ENCODE measurements at regions not wholly inside any gene's neighbourhood (a gene's known extent, or its start where the extent isn't known, plus 50 kb on each side); places are given as distances from the start of the nearest gene placed in this dataset.
"Not testable (repeated sequence)": the region's sequence is repeated elsewhere in the genome, so short reads cannot be mapped to it uniquely, and the experiment has no call there.

DNA sequence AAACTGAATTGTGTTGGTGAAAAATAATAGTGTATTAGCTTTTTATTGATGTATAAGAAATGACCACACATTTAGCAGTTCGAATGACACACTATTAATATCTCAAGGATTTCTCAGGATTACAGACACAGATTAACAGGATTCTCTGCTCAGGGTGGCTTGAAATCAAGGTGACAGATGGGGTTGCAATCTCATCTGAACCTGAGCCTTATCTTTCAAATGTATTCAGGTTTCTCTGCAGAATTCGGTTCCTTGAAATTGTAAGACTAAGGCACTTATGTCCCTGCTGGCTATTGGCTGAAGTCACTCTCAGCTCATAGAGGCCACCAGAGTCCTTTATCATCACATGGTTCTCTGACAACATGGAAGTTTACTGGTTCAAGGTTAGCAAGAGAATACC is 1780.1 kb downstream of the ARAP2 start:
- Mint-ChIP-seq H3K27me3 (no peaks in the 10 kb centered on the region), H3K36me3 (ENCODE audit: low read depth) (no peaks in the 10 kb centered on the region), H3K4me1 (no peaks in the 10 kb centered on the region), H3K27ac (no peak overlapping the region), H3K4me3 (no peak overlapping the region)
- no peaks in the 10 kb centered on the region for H3K9me3 ChIP-seq (ENCODE audit: control insufficient read depth, low read length, poor library complexity, severe bottlenecking)
- DNase-seq (no peak), ATAC-seq (no peak)

DNA sequence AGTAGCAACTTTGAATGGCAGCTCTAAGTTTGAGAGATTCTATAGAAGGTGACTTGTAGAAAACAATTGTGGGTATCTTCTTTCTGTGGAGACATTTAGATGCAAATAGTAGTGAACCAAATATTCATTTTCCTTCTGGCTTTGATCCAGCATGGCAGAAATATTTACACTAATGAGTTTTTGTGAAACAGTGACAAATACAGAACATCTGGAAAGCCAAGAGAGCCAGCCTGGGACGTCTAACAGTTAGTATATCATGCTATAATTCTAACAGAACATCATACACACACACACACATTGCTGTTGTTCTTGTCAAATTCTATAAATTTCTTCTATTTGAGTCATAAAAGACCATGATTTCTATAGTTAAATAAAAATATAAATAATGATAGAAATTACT is 1777.9 kb downstream of the ARAP2 start:
- Mint-ChIP-seq H3K4me1 (no peaks in the 10 kb centered on the region), H3K4me3 (no peak overlapping the region), H3K27ac (no peak overlapping the region), H3K27me3 (no peaks in the 10 kb centered on the region), H3K36me3 (ENCODE audit: low read depth) (no peaks in the 10 kb centered on the region)
- no peak for ATAC-seq
- DNase-seq: no peak
- H3K9me3 ChIP-seq (ENCODE audit: control insufficient read depth, low read length, poor library complexity, severe bottlenecking): no peaks in the 10 kb centered on the region

DNA sequence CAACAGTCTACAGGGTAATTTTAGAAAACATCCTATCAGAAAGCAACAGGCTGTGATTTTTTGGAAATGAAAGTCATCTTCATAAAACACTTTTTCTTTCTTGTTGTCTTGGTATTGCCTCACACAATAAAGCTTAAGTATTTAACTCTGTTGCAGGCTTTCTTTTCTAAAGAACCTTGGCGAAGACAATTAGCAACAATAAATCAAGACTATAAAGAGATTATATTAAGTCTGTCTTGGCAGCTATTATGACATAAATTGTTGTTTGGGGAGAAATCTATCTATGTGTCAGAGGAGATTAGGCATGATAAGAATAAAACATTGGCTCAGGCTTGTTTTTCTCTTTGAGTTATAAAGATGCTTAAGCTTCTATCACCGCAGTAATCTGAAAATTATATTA is 1774.8 kb downstream of the ARAP2 start:
- Mint-ChIP-seq H3K4me3 (no peak overlapping the region), H3K27ac (no peak overlapping the region), H3K4me1 (no peaks in the 10 kb centered on the region), H3K27me3 (no peaks in the 10 kb centered on the region), H3K36me3 (ENCODE audit: low read depth) (no peaks in the 10 kb centered on the region)
- DNase-seq (no peak), ATAC-seq (no peak)
- no peaks in the 10 kb centered on the region for H3K9me3 ChIP-seq (ENCODE audit: control insufficient read depth, low read length, poor library complexity, severe bottlenecking)

DNA sequence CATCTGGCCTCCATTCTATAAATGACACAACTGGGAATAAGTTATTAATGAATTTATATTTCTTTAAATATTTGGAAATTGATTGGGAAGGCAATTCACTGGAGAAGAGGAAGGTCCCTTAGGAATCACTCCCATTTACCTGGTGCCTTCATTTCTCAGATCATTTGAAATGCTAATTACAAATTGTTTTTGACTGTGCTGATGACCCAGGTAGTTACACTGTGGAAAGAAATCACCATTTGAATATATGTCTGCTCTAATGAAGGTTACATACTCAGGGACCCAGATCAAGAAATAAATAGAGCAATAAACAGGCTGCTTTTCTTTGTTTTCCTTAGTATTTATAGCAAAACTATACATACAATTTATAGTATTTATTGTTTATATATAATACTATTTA is 1759.1 kb downstream of the ARAP2 start:
- no peak for DNase-seq
- H3K36me3 Mint-ChIP-seq (ENCODE audit: low read depth): no peaks in the 10 kb centered on the region
- no peak for ATAC-seq
- H3K27me3 Mint-ChIP-seq: no peaks in the 10 kb centered on the region
- H3K27ac Mint-ChIP-seq: no peak overlapping the region
- H3K4me3 Mint-ChIP-seq: no peak overlapping the region
- no peaks in the 10 kb centered on the region for H3K9me3 ChIP-seq (ENCODE audit: control insufficient read depth, low read length, poor library complexity, severe bottlenecking)
- no peaks in the 10 kb centered on the region for H3K4me1 Mint-ChIP-seq

DNA sequence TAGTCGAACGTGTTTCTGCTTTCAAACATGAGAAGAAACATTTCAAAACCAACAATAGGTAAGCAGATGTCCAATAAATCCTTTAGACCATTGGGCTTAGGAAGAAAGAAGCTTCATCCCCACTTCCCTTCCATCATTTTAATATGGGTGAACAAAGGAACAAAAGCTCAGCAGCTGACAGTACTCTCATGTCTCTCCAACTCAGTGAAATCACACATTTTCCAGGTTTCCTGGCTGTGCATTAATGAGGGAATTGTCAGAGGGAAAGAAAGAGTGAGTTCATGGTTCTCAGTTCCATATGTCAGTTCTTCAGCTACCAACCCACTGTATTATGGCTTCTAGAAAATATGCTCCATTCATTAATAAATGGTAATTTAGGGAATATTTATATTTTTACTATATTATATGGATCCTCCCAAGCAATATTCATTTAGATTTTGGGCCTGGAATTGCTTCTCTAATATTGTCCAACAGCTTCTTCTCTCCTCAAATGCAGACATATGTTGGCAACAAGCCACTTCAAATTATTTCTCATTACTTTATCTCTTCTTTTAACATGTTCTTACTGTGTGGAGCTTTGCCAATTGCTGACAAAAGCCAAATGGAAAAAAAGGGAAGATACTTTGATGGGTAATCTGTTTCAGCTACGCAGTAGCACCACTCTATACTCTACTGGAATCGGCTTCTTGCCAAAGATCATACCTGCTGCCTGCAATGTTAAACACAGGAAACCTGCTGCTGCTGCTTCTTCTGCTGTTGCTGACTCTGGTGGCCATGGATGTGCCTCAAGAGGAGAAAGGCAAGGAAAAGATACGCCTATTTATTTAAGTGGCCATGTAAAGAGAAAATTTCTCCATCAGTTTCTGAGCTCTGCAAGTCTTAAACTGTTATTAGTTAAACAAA is 1757.6 kb downstream of the ARAP2 start:
- Mint-ChIP-seq H3K4me3 (no peak overlapping the region), H3K4me1 (no peaks in the 10 kb centered on the region), H3K27me3 (no peaks in the 10 kb centered on the region), H3K36me3 (ENCODE audit: low read depth) (no peaks in the 10 kb centered on the region), H3K27ac (no peak overlapping the region)
- ATAC-seq (no peak), DNase-seq (no peak)
- H3K9me3 ChIP-seq (ENCODE audit: control insufficient read depth, low read length, poor library complexity, severe bottlenecking): no peaks in the 10 kb centered on the region

DNA sequence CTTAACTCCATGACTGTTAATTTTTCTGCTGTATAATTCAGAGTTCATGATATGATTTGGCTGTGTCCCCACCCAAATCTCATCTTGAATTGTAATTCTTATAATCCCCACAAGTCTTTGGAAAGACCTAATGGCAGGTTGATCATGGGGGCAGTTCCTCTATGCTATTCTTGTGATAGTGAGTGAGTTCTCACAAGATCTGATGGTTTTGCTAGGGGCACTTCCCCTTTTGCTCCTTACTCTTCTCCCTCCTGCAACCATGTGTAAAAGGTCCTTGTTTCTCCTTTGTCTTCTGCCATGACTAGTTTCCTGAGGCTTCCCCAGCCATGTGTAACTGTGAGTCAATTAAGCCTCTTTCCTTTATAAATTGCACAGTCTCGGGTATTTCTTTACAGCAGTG is 1751.9 kb downstream of the ARAP2 start:
- H3K27ac Mint-ChIP-seq: no peak overlapping the region
- H3K4me3 Mint-ChIP-seq: no peak overlapping the region
- no peaks in the 10 kb centered on the region for H3K4me1 Mint-ChIP-seq
- H3K27me3 Mint-ChIP-seq: no peaks in the 10 kb centered on the region
- no peak for DNase-seq
- H3K9me3 ChIP-seq (ENCODE audit: control insufficient read depth, low read length, poor library complexity, severe bottlenecking): no peaks in the 10 kb centered on the region
- ATAC-seq: no peak
- H3K36me3 Mint-ChIP-seq (ENCODE audit: low read depth): no peaks in the 10 kb centered on the region

DNA sequence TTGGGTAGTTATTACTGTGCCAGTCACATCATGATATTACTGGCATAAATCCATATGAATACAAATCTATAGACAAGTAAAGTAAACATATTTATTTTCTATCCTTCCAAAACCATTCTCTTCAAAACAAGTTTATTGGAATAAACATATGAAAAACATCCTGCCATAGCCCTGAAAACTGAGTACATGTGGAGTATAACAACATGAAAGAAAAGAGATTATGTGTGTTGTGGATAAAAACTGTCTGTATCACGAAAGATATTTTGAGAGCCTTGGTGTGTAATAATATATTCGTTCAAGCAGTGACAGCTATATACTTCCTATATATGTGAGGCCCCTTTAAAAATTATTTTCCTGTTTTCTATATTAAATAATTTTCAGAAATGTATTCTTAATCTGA is 1742.2 kb downstream of the ARAP2 start:
- H3K36me3 Mint-ChIP-seq (ENCODE audit: low read depth): no peaks in the 10 kb centered on the region
- no peaks in the 10 kb centered on the region for H3K27me3 Mint-ChIP-seq
- no peak overlapping the region for H3K4me3 Mint-ChIP-seq
- H3K27ac Mint-ChIP-seq: no peak overlapping the region
- H3K4me1 Mint-ChIP-seq: no peaks in the 10 kb centered on the region
- H3K9me3 ChIP-seq (ENCODE audit: control insufficient read depth, low read length, poor library complexity, severe bottlenecking): no peaks in the 10 kb centered on the region
- no peak for ATAC-seq
- DNase-seq: no peak

DNA sequence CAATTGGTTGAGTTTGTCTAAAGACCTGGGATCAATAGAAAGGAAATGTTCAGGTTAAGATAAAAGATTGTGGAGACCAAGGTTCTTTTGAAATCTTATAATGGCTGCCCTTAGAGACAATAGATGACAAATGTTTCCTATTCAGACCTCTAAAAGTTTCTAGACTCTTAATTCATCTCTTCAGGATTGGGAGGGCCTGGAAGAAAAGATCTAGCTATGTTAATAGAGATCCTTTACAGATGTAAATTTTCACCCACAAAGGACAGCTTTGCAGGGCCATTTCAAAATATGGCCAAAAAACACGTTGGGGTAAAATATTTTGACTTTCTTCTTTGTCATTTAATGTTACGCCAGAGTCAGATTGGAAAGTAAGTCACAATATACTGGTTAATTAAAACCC is 1739.6 kb downstream of the ARAP2 start:
- not testable (repeated sequence) for H3K9me3 ChIP-seq (ENCODE audit: control insufficient read depth, low read length, poor library complexity, severe bottlenecking); ATAC-seq; H3K27ac Mint-ChIP-seq; DNase-seq; H3K36me3 Mint-ChIP-seq (ENCODE audit: low read depth); H3K4me3 Mint-ChIP-seq; H3K4me1 Mint-ChIP-seq; H3K27me3 Mint-ChIP-seq

DNA sequence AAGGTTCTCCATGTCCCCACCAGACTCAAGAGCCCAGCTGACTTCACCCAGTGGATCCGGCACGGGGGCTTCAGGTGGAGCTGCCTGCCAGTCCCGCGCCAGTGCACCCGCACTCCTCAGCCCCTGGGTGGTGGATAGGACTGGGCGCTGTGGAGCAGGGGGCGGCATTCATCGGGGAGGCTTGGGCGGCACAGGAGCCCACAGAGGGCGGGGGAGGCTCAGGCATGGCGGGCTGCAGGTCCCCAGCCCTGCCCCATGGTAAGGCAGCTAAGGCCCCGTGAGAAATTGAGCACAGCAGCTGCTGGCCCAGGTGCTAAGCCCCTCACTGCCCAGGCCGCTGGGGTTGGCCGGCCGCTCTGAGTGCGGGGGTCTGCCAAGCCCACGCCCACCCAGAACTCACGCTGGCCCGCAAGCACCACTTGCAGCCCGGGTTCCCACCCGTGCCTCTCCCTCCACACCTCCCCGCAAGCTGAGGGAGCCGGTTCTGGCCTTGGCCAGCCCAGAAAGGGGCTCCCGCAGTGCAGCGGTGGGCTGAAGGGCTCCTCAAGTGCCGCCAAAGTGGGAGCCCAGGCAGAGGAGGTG is 1737.7 kb downstream of the ARAP2 start:
- H3K4me3 Mint-ChIP-seq; ATAC-seq; DNase-seq; H3K9me3 ChIP-seq (ENCODE audit: control insufficient read depth, low read length, poor library complexity, severe bottlenecking); H3K4me1 Mint-ChIP-seq; H3K27me3 Mint-ChIP-seq; H3K27ac Mint-ChIP-seq; H3K36me3 Mint-ChIP-seq (ENCODE audit: low read depth): not testable (repeated sequence)

DNA sequence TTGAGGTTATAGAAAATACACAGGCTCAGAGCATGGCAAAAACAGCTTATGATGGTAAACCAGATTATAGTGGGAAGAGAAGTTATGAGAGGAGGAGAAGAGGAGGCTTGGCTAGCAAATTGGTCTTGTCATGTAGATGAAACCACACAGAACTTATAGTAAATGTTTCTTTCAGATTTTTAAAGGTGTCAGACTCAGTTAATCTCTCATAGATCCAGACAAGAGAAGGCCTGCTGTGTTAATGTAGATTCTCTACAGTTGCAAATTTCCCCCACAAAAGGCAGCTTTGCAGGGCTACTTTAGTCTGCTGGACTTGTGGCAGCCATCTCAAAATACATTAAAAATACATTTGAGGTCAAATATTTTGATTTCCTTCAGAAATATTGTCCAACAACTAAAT is 1731.7 kb downstream of the ARAP2 start:
- Mint-ChIP-seq H3K4me1 (no peaks in the 10 kb centered on the region), H3K27ac (no peak overlapping the region), H3K27me3 (no peaks in the 10 kb centered on the region), H3K36me3 (ENCODE audit: low read depth) (no peaks in the 10 kb centered on the region), H3K4me3 (no peak overlapping the region)
- no peaks in the 10 kb centered on the region for H3K9me3 ChIP-seq (ENCODE audit: control insufficient read depth, low read length, poor library complexity, severe bottlenecking)
- no peak for ATAC-seq
- no peak for DNase-seq

DNA sequence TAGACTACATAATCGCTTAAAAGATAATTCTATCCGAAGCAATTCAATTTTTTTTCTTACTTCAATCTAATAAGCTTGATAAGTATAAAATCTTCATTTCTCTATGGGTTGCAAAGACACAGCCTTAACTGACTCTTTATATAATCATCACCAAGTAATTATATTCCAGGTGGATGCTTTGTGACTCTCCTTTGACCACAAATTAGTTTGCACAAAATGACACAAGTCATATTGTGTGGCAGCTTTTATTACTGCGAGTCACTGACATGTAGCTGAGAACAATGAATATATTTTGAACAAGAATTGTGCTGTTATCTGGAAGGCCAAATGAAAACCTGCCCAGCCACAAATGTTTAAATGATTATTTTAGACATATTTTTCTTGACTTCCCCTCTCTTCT is 1727.8 kb downstream of the ARAP2 start:
- H3K4me1 Mint-ChIP-seq: no peaks in the 10 kb centered on the region
- no peaks in the 10 kb centered on the region for H3K36me3 Mint-ChIP-seq (ENCODE audit: low read depth)
- H3K27me3 Mint-ChIP-seq: no peaks in the 10 kb centered on the region
- H3K27ac Mint-ChIP-seq: no peak overlapping the region
- H3K4me3 Mint-ChIP-seq: no peak overlapping the region
- DNase-seq (no peak), ATAC-seq (no peak)
- no peaks in the 10 kb centered on the region for H3K9me3 ChIP-seq (ENCODE audit: control insufficient read depth, low read length, poor library complexity, severe bottlenecking)

DNA sequence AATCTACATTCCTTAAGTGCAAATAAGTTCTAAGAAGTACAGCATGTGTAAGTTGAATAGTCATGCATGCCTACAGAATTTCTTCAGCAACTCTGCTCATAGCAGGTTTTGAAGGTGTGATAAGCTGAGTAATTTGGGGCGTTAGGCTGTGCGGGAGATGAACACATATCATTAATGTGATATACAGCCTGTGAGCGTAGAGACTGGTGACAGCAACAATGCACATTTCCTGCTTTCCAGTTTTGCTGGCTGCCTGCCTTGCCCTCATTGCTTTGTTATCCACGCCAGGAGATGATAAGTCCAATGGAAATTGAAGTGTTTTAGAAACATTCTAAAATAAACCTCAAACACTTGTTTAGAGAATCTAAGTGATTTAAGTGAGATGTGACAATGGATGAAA is 1709.4 kb downstream of the ARAP2 start:
- Mint-ChIP-seq H3K27me3 (no peaks in the 10 kb centered on the region), H3K4me1 (no peaks in the 10 kb centered on the region), H3K27ac (no peak overlapping the region), H3K4me3 (no peak overlapping the region), H3K36me3 (ENCODE audit: low read depth) (no peaks in the 10 kb centered on the region)
- no peak for ATAC-seq
- no peak for DNase-seq
- H3K9me3 ChIP-seq (ENCODE audit: control insufficient read depth, low read length, poor library complexity, severe bottlenecking): no peaks in the 10 kb centered on the region

DNA sequence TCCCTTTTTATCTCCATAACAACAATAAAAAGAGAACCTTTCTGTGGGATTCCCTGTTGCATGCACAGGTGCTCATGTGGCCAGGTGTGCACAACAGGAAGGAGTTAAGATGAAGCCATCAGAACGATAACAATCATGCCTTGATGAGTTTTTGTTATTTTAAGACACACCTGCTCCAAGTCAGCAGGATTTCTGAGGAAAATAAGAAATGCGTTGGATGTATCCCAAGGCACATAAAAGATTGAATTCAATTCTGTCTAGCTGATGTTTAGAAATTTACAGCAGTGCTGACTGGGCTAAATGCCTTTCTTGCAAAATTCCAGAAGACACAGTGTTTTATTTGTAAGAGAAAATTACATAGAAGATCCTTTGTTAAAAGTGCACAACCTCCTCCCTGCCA is 1678.2 kb downstream of the ARAP2 start:
- Mint-ChIP-seq H3K4me1 (no peaks in the 10 kb centered on the region), H3K4me3 (no peak overlapping the region), H3K27ac (no peak overlapping the region), H3K27me3 (no peaks in the 10 kb centered on the region), H3K36me3 (ENCODE audit: low read depth) (no peaks in the 10 kb centered on the region)
- no peak for DNase-seq
- no peak for ATAC-seq
- H3K9me3 ChIP-seq (ENCODE audit: control insufficient read depth, low read length, poor library complexity, severe bottlenecking): no peaks in the 10 kb centered on the region

DNA sequence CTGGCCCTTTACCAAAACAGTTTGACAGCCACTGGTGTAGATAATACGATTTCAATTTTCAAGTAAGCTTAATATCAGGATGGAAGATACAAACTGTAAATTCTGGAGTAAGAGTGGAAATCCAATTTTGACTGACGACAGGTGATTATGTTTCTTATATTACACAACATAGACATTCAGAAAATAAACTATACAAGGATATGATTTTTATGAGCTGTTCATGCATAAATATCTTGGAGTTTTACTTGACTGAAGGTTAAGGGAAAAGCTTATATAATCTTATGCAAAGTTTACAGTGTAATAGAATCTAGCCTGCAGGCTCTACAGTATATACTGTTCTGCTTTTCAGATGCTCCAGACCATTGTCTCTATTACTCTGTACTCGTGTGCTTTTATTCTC is 1672.3 kb downstream of the ARAP2 start:
- DNase-seq (no peak), ATAC-seq (no peak)
- Mint-ChIP-seq H3K27ac (no peak overlapping the region), H3K4me1 (no peaks in the 10 kb centered on the region), H3K4me3 (no peak overlapping the region), H3K36me3 (ENCODE audit: low read depth) (no peaks in the 10 kb centered on the region), H3K27me3 (no peaks in the 10 kb centered on the region)
- H3K9me3 ChIP-seq (ENCODE audit: control insufficient read depth, low read length, poor library complexity, severe bottlenecking): no peaks in the 10 kb centered on the region

Data from T-helper 17 cell (primary cell).